H1 (cell line): ENCODE measurements at regions not wholly inside any gene's neighbourhood (a gene's known extent, or its start where the extent isn't known, plus 50 kb on each side); places are given as distances from the start of the nearest gene placed in this dataset.
"Not testable (repeated sequence)": the region's sequence is repeated elsewhere in the genome, so short reads cannot be mapped to it uniquely, and the experiment has no call there.

Experiments used
- CTCF ChIA-PET: fragments of 300-600 bp; sonication (Branson Sonifier 250); formaldehyde crosslinking; loops from one replicate; lab custom pipeline; 2021; ENCODE audit not compliant: partially characterized antibody; lab: Charles Lee
- POLR2A ChIA-PET: fragments of 300-600 bp; sonication (Branson Sonifier 250); formaldehyde crosslinking; loops from one replicate; lab custom pipeline; 2021; ENCODE audit warnings: inconsistent platforms; ENCODE audit not compliant: partially characterized antibody; lab: Charles Lee
- DNase-seq, 2 experiments: peaks; one replicate each; pipeline versions ENCODE4 v3.0.0 to v3.0.0-alpha.2; 2010 to 2022; ENCODE audit warnings: low spot score in 2 of 2, low read depth in 1 of 2, mixed read lengths in 1 of 2
- FAIRE-seq: peaks from 2 replicates; lab custom pipeline; 2011; peaks lifted over from hg19 to GRCh38; lab: Jason Lieb, UNC
- H2AFZ ChIP-seq: 2 replicates; pipeline ENCODE4 v1.8.1; 2012; ENCODE audit warnings: low read length, inconsistent platforms
- H2AK5ac ChIP-seq: 2 replicates; pipeline ENCODE4 v1.6.1; 2013; ENCODE audit warnings: low read depth, low read length
- H2BK120ac ChIP-seq: replicated peaks from 2 replicates; pipeline ENCODE3; 2013; ENCODE audit warnings: low read depth, low read length, inconsistent platforms
- H2BK12ac ChIP-seq: 2 replicates; pipeline ENCODE4 v1.6.1; 2013; ENCODE audit warnings: low read depth, low read length
- H2BK15ac ChIP-seq: 2 replicates; pipeline ENCODE4 v1.6.1; 2013; ENCODE audit warnings: low read length
- H2BK20ac ChIP-seq: 2 replicates; pipeline ENCODE4 v1.6.1; 2013; ENCODE audit warnings: low read length
- H2BK5ac ChIP-seq: 2 replicates; pipeline ENCODE4 v1.6.1; 2013; ENCODE audit warnings: low read depth, low read length
- H3K14ac ChIP-seq: 2 replicates; pipeline ENCODE4 v1.6.1; 2013; ENCODE audit warnings: inconsistent platforms; ENCODE audit not compliant: insufficient read length
- H3K18ac ChIP-seq: 2 replicates; pipeline ENCODE4 v1.6.1; 2013; ENCODE audit warnings: low read length; ENCODE audit errors: extremely low read depth
- H3K23ac ChIP-seq: 2 replicates; pipeline ENCODE4 v1.6.1; 2013; ENCODE audit warnings: inconsistent platforms; ENCODE audit not compliant: insufficient read length
- H3K23me2 ChIP-seq: 2 replicates; pipeline ENCODE4 v1.6.1; 2013; ENCODE audit warnings: low read depth, low read length
- H3K27ac ChIP-seq: 2 replicates; pipeline ENCODE4 v1.6.1; 2011; ENCODE audit warnings: low read depth, low read length, inconsistent platforms
- H3K27me3 ChIP-seq, 4 experiments: replicated peaks in 1 of 4; 1 replicate in 1 of 4; 2 replicates in 3 of 4; pipeline versions ENCODE4 v1.6.1 to v1.8.1; 2011 to 2013; ENCODE audit warnings: low read length in 3 of 4, mild to moderate bottlenecking in 3 of 4, inconsistent platforms in 2 of 4, mixed read lengths in 2 of 4, moderate library complexity in 1 of 4; ENCODE audit not compliant: control insufficient read depth in 3 of 4, insufficient read depth in 3 of 4; ENCODE audit errors: extremely low read depth in 1 of 4
- H3K36me3 ChIP-seq, 4 experiments: 2 replicates each; pipeline versions ENCODE4 v1.6.1 to v1.8.1; 2011 to 2013; ENCODE audit warnings: mild to moderate bottlenecking in 4 of 4, low read length in 3 of 4, moderate library complexity in 2 of 4, control low read depth in 1 of 4, inconsistent platforms in 1 of 4; ENCODE audit not compliant: insufficient read depth in 4 of 4, control insufficient read depth in 2 of 4
- H3K4ac ChIP-seq: replicated peaks from 2 replicates; pipeline ENCODE3; 2013; ENCODE audit warnings: low read length, low read depth, mixed read lengths, inconsistent platforms; ENCODE audit not compliant: insufficient read length
- H3K4me1 ChIP-seq, 4 experiments: replicated peaks in 1 of 4; 1 replicate in 1 of 4; 2 replicates in 3 of 4; pipeline versions ENCODE4 v1.6.1 to v1.8.1; 2011 to 2013; ENCODE audit warnings: low read length in 3 of 4, inconsistent platforms in 2 of 4, mixed read lengths in 1 of 4; ENCODE audit not compliant: insufficient read depth in 4 of 4, control insufficient read depth in 3 of 4
- H3K4me2 ChIP-seq, 2 experiments: 2 replicates each; pipeline versions ENCODE4 v1.6.1 to v1.8.1; 2011 to 2013; ENCODE audit warnings: low read depth in 2 of 2, low read length in 2 of 2, control low read depth in 1 of 2, inconsistent platforms in 1 of 2, mild to moderate bottlenecking in 1 of 2; ENCODE audit not compliant: insufficient read depth in 1 of 2
- H3K4me3 ChIP-seq, 4 experiments: fragments of 200-600, 300-600 bp in 1 of 4; sonication (generic), shearing (Covaris generic), sonication (Bioruptor Twin) in 1 of 4; 2 replicates each; pipeline versions ENCODE4 v1.5.1 to v1.8.1; 2011 to 2016; ENCODE audit warnings: low read length in 4 of 4, low read depth in 3 of 4, control low read depth in 2 of 4, inconsistent platforms in 2 of 4, mild to moderate bottlenecking in 2 of 4, mixed read lengths in 1 of 4, moderate library complexity in 1 of 4; ENCODE audit not compliant: insufficient read depth in 2 of 4; ENCODE audit errors: extremely low read depth in 1 of 4
- H3K56ac ChIP-seq: replicated peaks from 2 replicates; pipeline ENCODE3; 2013; ENCODE audit warnings: low read depth, mild to moderate bottlenecking, mixed read lengths, low read length, inconsistent platforms; ENCODE audit not compliant: insufficient read length
- H3K79me1 ChIP-seq: 2 replicates; pipeline ENCODE4 v1.6.1; 2013; ENCODE audit warnings: low read depth, low read length, control low read depth
- H3K79me2 ChIP-seq, 2 experiments: 2 replicates each; pipeline versions ENCODE4 v1.6.1 to v1.8.1; 2012 to 2013; ENCODE audit warnings: low read length in 2 of 2, mild to moderate bottlenecking in 2 of 2, inconsistent platforms in 1 of 2; ENCODE audit not compliant: insufficient read depth in 2 of 2, control insufficient read depth in 1 of 2
- H3K9ac ChIP-seq, 4 experiments: replicated peaks in 1 of 4; 1 replicate in 1 of 4; 2 replicates in 3 of 4; pipeline versions ENCODE4 v1.6.1 to v1.8.1; 2011 to 2013; ENCODE audit warnings: low read depth in 3 of 4, low read length in 3 of 4, control low read depth in 2 of 4, mild to moderate bottlenecking in 2 of 4, moderate library complexity in 2 of 4, inconsistent platforms in 1 of 4; ENCODE audit errors: extremely low read depth in 1 of 4
- H3K9me3 ChIP-seq, 2 experiments: 2 replicates each; pipeline versions ENCODE4 v1.6.1 to v1.8.1; 2012 to 2013; ENCODE audit warnings: mild to moderate bottlenecking in 2 of 2, moderate library complexity in 2 of 2, control low read depth in 1 of 2, inconsistent platforms in 1 of 2, low read depth in 1 of 2, low read length in 1 of 2, mixed read lengths in 1 of 2; ENCODE audit not compliant: insufficient read depth in 2 of 2
- H4K20me1 ChIP-seq, 2 experiments: replicated peaks in 1 of 2; 2 replicates each; pipeline versions ENCODE3 to v1.8.1; 2011 to 2013; ENCODE audit warnings: inconsistent platforms in 2 of 2, low read length in 2 of 2, mild to moderate bottlenecking in 1 of 2; ENCODE audit not compliant: insufficient read depth in 2 of 2, control insufficient read depth in 1 of 2
- H4K5ac ChIP-seq: 2 replicates; pipeline ENCODE4 v1.6.1; 2013; ENCODE audit warnings: low read length, low read depth, mixed read lengths, inconsistent platforms; ENCODE audit not compliant: insufficient read length
- H4K8ac ChIP-seq: 2 replicates; pipeline ENCODE4 v1.8.0; 2013; ENCODE audit warnings: mild to moderate bottlenecking, moderate library complexity, low read length, inconsistent platforms; ENCODE audit not compliant: insufficient read depth; ENCODE audit errors: extremely low read depth
- H4K91ac ChIP-seq: replicated peaks from 2 replicates; pipeline ENCODE3; 2013; ENCODE audit warnings: low read length, mixed read lengths, inconsistent platforms; ENCODE audit not compliant: insufficient read length
- WGBS, 2 experiments: shearing (Covaris generic) in 1 of 2; methylation state at CpG; one replicate each; pipeline versions ENCODE4 v1.1.6 to v1.1.7; 2013 to 2015; ENCODE audit warnings: low lambda C conversion rate in 2 of 2, mixed read lengths in 2 of 2, inconsistent platforms in 1 of 2, low coverage in 1 of 2, missing lambda C conversion rate in 1 of 2; ENCODE audit not compliant: insufficient replicate concordance in 2 of 2, insufficient coverage in 1 of 2, insufficient read length in 1 of 2; ENCODE audit errors: extremely low coverage in 1 of 2, missing lambda C conversion rate in 1 of 2; 5-methylcytosine and 5-hydroxymethylcytosine counted together

- H3K36me3 ChIP-seq, H2AFZ ChIP-seq, H2BK120ac ChIP-seq, H3K4me3 ChIP-seq, H3K79me1 ChIP-seq, H3K4ac ChIP-seq, DNase-seq, H3K9ac ChIP-seq, FAIRE-seq, H2BK20ac ChIP-seq, H3K27me3 ChIP-seq, H3K4me1 ChIP-seq, H4K5ac ChIP-seq, H3K4me2 ChIP-seq, H4K91ac ChIP-seq, H3K23ac ChIP-seq, H3K56ac ChIP-seq, H2BK15ac ChIP-seq, H2AK5ac ChIP-seq, H2BK12ac ChIP-seq, H4K20me1 ChIP-seq, H3K9me3 ChIP-seq, H4K8ac ChIP-seq, H3K27ac ChIP-seq, H3K14ac ChIP-seq, H3K79me2 ChIP-seq, H3K23me2 ChIP-seq, H3K18ac ChIP-seq, H2BK5ac ChIP-seq, POLR2A ChIA-PET: not testable (repeated sequence)
- CTCF ChIA-PET = interaction anchor here (1.2 kb wide), 1 partner anchor 10 kb away, joined by 6 read pairs; no protein-coding TSS in a partner anchor
- 86% methylated on average over 3 of the region's 3 CpGs; no CpG with 5 or more reads in 1 of the 2 experiments for WGBS, 2 experiments
These were observed 102.9 kb upstream of the PIAS1 start for GRCh38 chr15:67951187-67951586.
